Testis (tissue), 2 donors: ENCODE measurements at regions not wholly inside any gene's neighbourhood (a gene's known extent, or its start where the extent isn't known, plus 50 kb on each side); places are given as distances from the start of the nearest gene placed in this dataset.

ENCODE experiments used
- POLR2A ChIP-seq: fragments of 450-650 bp; IDR thresholded peaks from one replicate; pipeline ENCODE4 v1.6.1; 2017; ENCODE audit warnings: antibody characterized with exemption, mild to moderate bottlenecking, moderate library complexity
- TF ChIP-seq, protein P1 (sequence below), 3 experiments: fragments of 450-650 bp in 2 of 3; fragments of 200-600 bp in 1 of 3; sonication (generic) in 1 of 3; IDR thresholded peaks; one replicate each; pipeline ENCODE4 v1.5.1; 2016 to 2019; ENCODE audit warnings: antibody characterized with exemption in 3 of 3, mild to moderate bottlenecking in 2 of 3, moderate library complexity in 1 of 3

DNA sequence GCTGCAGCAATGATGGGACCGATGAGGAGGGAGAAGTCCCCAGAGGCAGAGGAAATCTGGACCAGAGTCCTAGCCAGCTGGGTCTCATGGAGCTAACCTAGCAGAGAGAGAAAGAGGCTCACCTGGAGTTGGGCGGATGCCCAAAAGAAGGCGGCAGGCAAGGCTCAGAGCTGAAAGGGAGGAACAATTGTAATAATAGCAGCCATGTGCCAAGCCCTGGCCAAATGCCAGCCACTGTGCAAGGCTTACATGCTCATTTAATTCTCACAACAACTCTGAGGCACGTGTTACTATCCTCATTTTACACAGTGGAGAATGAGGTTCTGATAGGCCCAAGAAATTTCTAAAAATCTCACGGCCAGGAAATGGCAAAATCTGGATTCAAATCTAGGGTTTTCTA, 50.0 kb upstream of the ZNF648 start:
- TF ChIP-seq, protein P1, sequence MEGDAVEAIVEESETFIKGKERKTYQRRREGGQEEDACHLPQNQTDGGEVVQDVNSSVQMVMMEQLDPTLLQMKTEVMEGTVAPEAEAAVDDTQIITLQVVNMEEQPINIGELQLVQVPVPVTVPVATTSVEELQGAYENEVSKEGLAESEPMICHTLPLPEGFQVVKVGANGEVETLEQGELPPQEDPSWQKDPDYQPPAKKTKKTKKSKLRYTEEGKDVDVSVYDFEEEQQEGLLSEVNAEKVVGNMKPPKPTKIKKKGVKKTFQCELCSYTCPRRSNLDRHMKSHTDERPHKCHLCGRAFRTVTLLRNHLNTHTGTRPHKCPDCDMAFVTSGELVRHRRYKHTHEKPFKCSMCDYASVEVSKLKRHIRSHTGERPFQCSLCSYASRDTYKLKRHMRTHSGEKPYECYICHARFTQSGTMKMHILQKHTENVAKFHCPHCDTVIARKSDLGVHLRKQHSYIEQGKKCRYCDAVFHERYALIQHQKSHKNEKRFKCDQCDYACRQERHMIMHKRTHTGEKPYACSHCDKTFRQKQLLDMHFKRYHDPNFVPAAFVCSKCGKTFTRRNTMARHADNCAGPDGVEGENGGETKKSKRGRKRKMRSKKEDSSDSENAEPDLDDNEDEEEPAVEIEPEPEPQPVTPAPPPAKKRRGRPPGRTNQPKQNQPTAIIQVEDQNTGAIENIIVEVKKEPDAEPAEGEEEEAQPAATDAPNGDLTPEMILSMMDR (IDR thresholded peaks at IDR 0.05) = no peak
- TF ChIP-seq POLR2A = no peak
